ENCODE measurements at regions not wholly inside any gene's neighbourhood (a gene's known extent, or its start where the extent isn't known, plus 50 kb on each side); places are given as distances from the start of the nearest gene placed in this dataset.

DNA sequence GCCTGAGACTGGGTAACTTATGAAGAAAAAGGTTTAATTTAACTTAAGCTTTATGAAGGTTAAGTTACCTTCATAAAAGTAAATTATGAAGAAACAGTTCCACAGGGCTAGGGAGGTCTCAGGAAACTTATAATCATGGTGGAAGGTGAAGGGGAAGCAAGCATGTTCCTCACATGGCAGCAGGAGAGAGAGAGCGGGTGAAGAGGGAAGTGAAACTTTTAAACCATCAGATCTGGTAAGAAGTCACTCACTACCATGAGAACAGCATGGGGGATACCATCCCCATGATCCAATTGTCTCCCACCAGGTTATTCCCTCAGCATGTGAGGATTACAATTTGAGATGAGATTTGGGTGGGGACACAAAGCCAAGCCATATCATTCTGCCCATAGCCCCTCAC, 944.7 kb upstream of the NDST4 start:
- no peak overlapping the region for H3K27ac Mint-ChIP-seq
- WGBS (ENCODE audit: insufficient coverage): no CpG with 5 or more reads among the region's 1 CpG
- no peak for DNase-seq

DNA sequence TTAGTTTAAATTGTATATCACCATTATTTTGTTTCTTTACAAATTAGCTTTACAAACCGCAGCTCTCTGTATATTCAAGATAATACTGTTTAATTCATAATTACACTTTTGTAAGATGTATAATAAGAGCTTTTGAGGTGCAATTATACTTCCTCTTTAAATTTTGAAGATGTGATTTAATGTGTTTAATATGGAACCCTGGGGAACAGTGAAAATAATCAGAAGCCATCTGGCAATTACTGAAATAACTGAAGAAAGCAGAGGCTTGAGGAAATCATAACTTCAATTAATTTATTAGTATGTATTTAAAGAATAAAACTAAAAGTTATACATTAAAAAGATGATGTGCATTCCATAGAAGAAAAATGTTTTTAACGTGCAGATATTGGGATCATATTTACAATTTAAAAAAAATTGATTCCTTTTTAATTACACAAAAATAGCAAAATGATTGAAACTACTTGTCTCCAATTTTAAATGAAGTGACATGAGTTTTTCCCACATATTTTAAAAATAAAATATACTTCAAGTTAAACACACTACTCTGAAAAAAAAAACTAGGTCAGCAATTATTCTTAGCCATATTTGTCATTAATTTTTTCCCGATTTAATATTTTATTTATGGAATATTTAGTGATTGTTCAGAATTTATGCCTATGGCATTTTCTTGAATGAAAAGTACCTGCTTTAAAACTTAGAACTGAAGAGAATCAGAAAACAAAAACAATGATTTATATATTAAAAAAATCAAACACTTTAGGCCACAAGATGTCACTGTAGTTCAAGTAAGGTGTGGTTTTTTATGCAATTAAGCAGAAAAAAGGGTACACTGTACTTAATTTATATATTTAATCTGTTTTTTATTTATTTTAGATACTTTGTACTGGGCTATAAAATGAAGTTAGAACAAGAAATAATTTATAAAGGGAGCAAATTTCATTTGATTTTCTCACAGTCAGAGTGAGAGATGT, 942.7 kb upstream of the NDST4 start:
- Mint-ChIP-seq H3K36me3 (no peaks in the 10 kb centered on the region), H3K27me3 (ENCODE audit: low read depth in 3 of 3) (peaks cover 0 to 3% (median 0%) of the 10 kb centered on the region in 3 donors), H3K9me3 (peaks cover 0 to 6% (median 2%) of the 10 kb centered on the region in 7 donors), H3K27ac (no peak overlapping the region), H3K4me3 (no peak overlapping the region), H3K4me1 (no peaks in the 10 kb centered on the region)
- DNase-seq: no peak
- Histone ChIP-seq H3K4me2 (replicated peaks; ENCODE audit: extremely low read depth, low read length, poor library complexity, severe bottlenecking) (no peak overlapping the region), H2AFZ (ENCODE audit: insufficient read depth, low read depth, low read length, poor library complexity, severe bottlenecking) (no peak overlapping the region), H3K79me2 (ENCODE audit: insufficient read depth, low read length) (no peaks in the 10 kb centered on the region), H3K27me3 (ENCODE audit: control insufficient read depth in 2 of 2, insufficient read depth in 2 of 2, low read length in 2 of 2) (no peaks in the 10 kb centered on the region), H3K36me3 (replicated peaks in 1 of 2; ENCODE audit: control insufficient read depth in 1 of 2, insufficient read depth in 2 of 2, low read length in 2 of 2) (no peaks in the 10 kb centered on the region), H4K20me1 (ENCODE audit: insufficient read depth, low read length) (no peaks in the 10 kb centered on the region), H3K9me3 (replicated peaks in 1 of 2; ENCODE audit: control insufficient read depth in 1 of 2, insufficient read depth in 1 of 2, low read length in 2 of 2) (peaks cover 0 to 4% of the 10 kb centered on the region in 2 donors), H3K4me3 (replicated peaks in 1 of 3; ENCODE audit: low read depth in 2 of 3, low read length in 3 of 3) (no peak overlapping the region), H3K4me1 (ENCODE audit: control insufficient read depth in 1 of 2, insufficient read depth in 2 of 2, low read length in 2 of 2) (no peaks in the 10 kb centered on the region), H3K27ac (ENCODE audit: low read depth in 1 of 2, low read length in 2 of 2) (no peak overlapping the region), H3K9ac (ENCODE audit: insufficient read depth, low read length, poor library complexity, severe bottlenecking) (no peak overlapping the region)
- WGBS (ENCODE audit: insufficient coverage): no CpG with 5 or more reads among the region's 3 CpGs
- TF ChIP-seq, protein P1, sequence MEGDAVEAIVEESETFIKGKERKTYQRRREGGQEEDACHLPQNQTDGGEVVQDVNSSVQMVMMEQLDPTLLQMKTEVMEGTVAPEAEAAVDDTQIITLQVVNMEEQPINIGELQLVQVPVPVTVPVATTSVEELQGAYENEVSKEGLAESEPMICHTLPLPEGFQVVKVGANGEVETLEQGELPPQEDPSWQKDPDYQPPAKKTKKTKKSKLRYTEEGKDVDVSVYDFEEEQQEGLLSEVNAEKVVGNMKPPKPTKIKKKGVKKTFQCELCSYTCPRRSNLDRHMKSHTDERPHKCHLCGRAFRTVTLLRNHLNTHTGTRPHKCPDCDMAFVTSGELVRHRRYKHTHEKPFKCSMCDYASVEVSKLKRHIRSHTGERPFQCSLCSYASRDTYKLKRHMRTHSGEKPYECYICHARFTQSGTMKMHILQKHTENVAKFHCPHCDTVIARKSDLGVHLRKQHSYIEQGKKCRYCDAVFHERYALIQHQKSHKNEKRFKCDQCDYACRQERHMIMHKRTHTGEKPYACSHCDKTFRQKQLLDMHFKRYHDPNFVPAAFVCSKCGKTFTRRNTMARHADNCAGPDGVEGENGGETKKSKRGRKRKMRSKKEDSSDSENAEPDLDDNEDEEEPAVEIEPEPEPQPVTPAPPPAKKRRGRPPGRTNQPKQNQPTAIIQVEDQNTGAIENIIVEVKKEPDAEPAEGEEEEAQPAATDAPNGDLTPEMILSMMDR (IDR thresholded peaks at IDR 0.05): no peak
- intact Hi-C loops (cut with micrococcal nuclease): no loop called here

More for the DNA sequence above, 944.7 kb upstream of the NDST4 start:
- Mint-ChIP-seq H3K4me3 (no peak overlapping the region), H3K4me1 (no peaks in the 10 kb centered on the region), H3K9me3 (peaks cover 0 to 6% (median 2%) of the 10 kb centered on the region in 7 donors), H3K36me3 (no peaks in the 10 kb centered on the region), H3K27me3 (ENCODE audit: low read depth in 3 of 3) (peaks cover 0 to 2% (median 0%) of the 10 kb centered on the region in 3 donors)
- no peaks in the 10 kb centered on the region for H3K4me1 ChIP-seq (ENCODE audit: control insufficient read depth in 1 of 2, insufficient read depth in 2 of 2, low read length in 2 of 2)
- H3K4me3 ChIP-seq (replicated peaks in 1 of 3; ENCODE audit: low read depth in 2 of 3, low read length in 3 of 3): no peak overlapping the region
- H3K36me3 ChIP-seq (replicated peaks in 1 of 2; ENCODE audit: control insufficient read depth in 1 of 2, insufficient read depth in 2 of 2, low read length in 2 of 2): no peaks in the 10 kb centered on the region
- intact Hi-C loops (cut with micrococcal nuclease): no loop called here
- H3K79me2 ChIP-seq (ENCODE audit: insufficient read depth, low read length): no peaks in the 10 kb centered on the region
- no peak overlapping the region for H3K9ac ChIP-seq (ENCODE audit: insufficient read depth, low read length, poor library complexity, severe bottlenecking)
- no peak overlapping the region for H3K4me2 ChIP-seq (replicated peaks; ENCODE audit: extremely low read depth, low read length, poor library complexity, severe bottlenecking)
- H3K27me3 ChIP-seq (ENCODE audit: control insufficient read depth in 2 of 2, insufficient read depth in 2 of 2, low read length in 2 of 2): no peaks in the 10 kb centered on the region
- peaks cover 0 to 4% of the 10 kb centered on the region in 2 donors for H3K9me3 ChIP-seq (replicated peaks in 1 of 2; ENCODE audit: control insufficient read depth in 1 of 2, insufficient read depth in 1 of 2, low read length in 2 of 2)
- no peak overlapping the region for H2AFZ ChIP-seq (ENCODE audit: insufficient read depth, low read depth, low read length, poor library complexity, severe bottlenecking)
- no peaks in the 10 kb centered on the region for H4K20me1 ChIP-seq (ENCODE audit: insufficient read depth, low read length)
- TF ChIP-seq, protein P1 (IDR thresholded peaks at IDR 0.05): no peak
- H3K27ac ChIP-seq (ENCODE audit: low read depth in 1 of 2, low read length in 2 of 2): no peak overlapping the region

Measured in CD14-positive monocyte (primary cell).